ENCODE measurements at regions not wholly inside any gene's neighbourhood (a gene's known extent, or its start where the extent isn't known, plus 50 kb on each side); places are given as distances from the start of the nearest gene placed in this dataset.
"Not testable (repeated sequence)": the region's sequence is repeated elsewhere in the genome, so short reads cannot be mapped to it uniquely, and the experiment has no call there.

- DNase-seq: no peak
Observed at GRCh38 chr15:35282965-35283496, 197.9 kb upstream of the NANOGP8 start.

- DNase-seq: no peak
Observed at GRCh38 chr15:35281515-35281914, 196.4 kb upstream of the NANOGP8 start.

- no peak for DNase-seq
Observed at GRCh38 chr15:35279811-35280210, 194.7 kb upstream of the NANOGP8 start.

GRCh38 chr15:35271371-35272043 is 186.4 kb upstream of the NANOGP8 start:
- no peak for DNase-seq

GRCh38 chr15:35260941-35261340 is 175.8 kb upstream of the NANOGP8 start:
- no peak for DNase-seq

GRCh38 chr15:35260274-35260673 is 175.2 kb upstream of the NANOGP8 start:
- not testable (repeated sequence) for DNase-seq

GRCh38 chr15:35256551-35256950 is 171.5 kb upstream of the NANOGP8 start:
- no peak for DNase-seq

- DNase-seq: no peak
Observed at GRCh38 chr15:35256141-35256540, 171.0 kb upstream of the NANOGP8 start.

GRCh38 chr15:35254908-35255307 is 169.8 kb upstream of the NANOGP8 start:
- not testable (repeated sequence) for DNase-seq

GRCh38 chr15:35254062-35254461 is 169.0 kb upstream of the NANOGP8 start:
- no peak for DNase-seq

GRCh38 chr15:35252351-35252865 is 167.3 kb upstream of the NANOGP8 start:
- DNase-seq: no peak

GRCh38 chr15:35247150-35247549 is 162.1 kb upstream of the NANOGP8 start:
- DNase-seq: no peak

GRCh38 chr15:35246451-35246850 is 161.4 kb upstream of the NANOGP8 start:
- no peak for DNase-seq

- DNase-seq: not testable (repeated sequence)
Observed at GRCh38 chr15:35245681-35246080, 160.6 kb upstream of the NANOGP8 start.

GRCh38 chr15:35244227-35244626 is 159.1 kb upstream of the NANOGP8 start:
- no peak for DNase-seq

- DNase-seq: no peak
Observed at GRCh38 chr15:35243758-35244157, 158.7 kb upstream of the NANOGP8 start.

- not testable (repeated sequence) for DNase-seq
Observed at GRCh38 chr15:35239693-35240092, 154.6 kb upstream of the NANOGP8 start.

- not testable (repeated sequence) for DNase-seq
Observed at GRCh38 chr15:35238448-35238847, 153.4 kb upstream of the NANOGP8 start.

GRCh38 chr15:35229085-35229484 is 144.0 kb upstream of the NANOGP8 start:
- no peak for DNase-seq

GRCh38 chr15:35218215-35218614 is 133.1 kb upstream of the NANOGP8 start:
- no peak for DNase-seq

GRCh38 chr15:35215093-35215492 is 130.0 kb upstream of the NANOGP8 start:
- no peak for DNase-seq

- DNase-seq: no peak
Observed at GRCh38 chr15:35211240-35211902, 126.3 kb upstream of the NANOGP8 start.

- DNase-seq: no peak
Observed at GRCh38 chr15:35210370-35210769, 125.3 kb upstream of the NANOGP8 start.
